T1000 (cell line): ENCODE measurements at regions not wholly inside any gene's neighbourhood (a gene's known extent, or its start where the extent isn't known, plus 50 kb on each side); places are given as distances from the start of the nearest gene placed in this dataset.

ENCODE experiments used
- DNase-seq: peaks from one replicate; lab custom pipeline; 2025; ENCODE audit warnings: mixed read lengths; lab: John Stamatoyannopoulos, UW

- no peak for DNase-seq
These were observed 214.5 kb downstream of the SEC61B start for GRCh38 chr9:99436616-99437015.

- no peak for DNase-seq
These were observed 215.1 kb downstream of the SEC61B start for GRCh38 chr9:99437145-99437544.

- no peak for DNase-seq
These were observed 216.5 kb downstream of the SEC61B start for GRCh38 chr9:99438596-99438995.

- DNase-seq = no peak
These were observed 219.7 kb downstream of the SEC61B start for GRCh38 chr9:99441829-99442228.

- peak; percentile 84 for DNase-seq
These were observed 223.3 kb downstream of the SEC61B start for GRCh38 chr9:99445371-99445891.

- peak; percentile 7 for DNase-seq
These were observed 223.8 kb downstream of the SEC61B start for GRCh38 chr9:99445920-99446319.

GRCh38 chr9:99447951-99448350, 225.9 kb downstream of the SEC61B start:
- no peak for DNase-seq

GRCh38 chr9:99449726-99450125, 227.6 kb downstream of the SEC61B start:
- no peak for DNase-seq

- no peak for DNase-seq
These were observed 229.1 kb downstream of the SEC61B start for GRCh38 chr9:99451112-99451606.

- no peak for DNase-seq
These were observed 235.3 kb downstream of the SEC61B start for GRCh38 chr9:99457406-99457805.

- no peak for DNase-seq
These were observed 235.9 kb downstream of the SEC61B start for GRCh38 chr9:99457981-99458380.

- DNase-seq = no peak
These were observed 237.8 kb downstream of the SEC61B start for GRCh38 chr9:99459919-99460318.

- no peak for DNase-seq
These were observed 241.0 kb downstream of the SEC61B start for GRCh38 chr9:99463131-99463530.

GRCh38 chr9:99464568-99464967, 242.5 kb downstream of the SEC61B start:
- DNase-seq = no peak

- no peak for DNase-seq
These were observed 243.3 kb downstream of the SEC61B start for GRCh38 chr9:99465231-99465907.

- DNase-seq = no peak
These were observed 244.0 kb downstream of the SEC61B start for GRCh38 chr9:99466104-99466503.

- DNase-seq = no peak
These were observed 244.7 kb downstream of the SEC61B start for GRCh38 chr9:99466781-99467180.

- no peak for DNase-seq
These were observed 249.0 kb downstream of the SEC61B start for GRCh38 chr9:99471033-99471432.

- DNase-seq = no peak
These were observed 250.3 kb downstream of the SEC61B start for GRCh38 chr9:99472240-99472915.

- DNase-seq = no peak
These were observed 250.8 kb downstream of the SEC61B start for GRCh38 chr9:99472916-99473245.

- no peak for DNase-seq
These were observed 252.1 kb downstream of the SEC61B start for GRCh38 chr9:99474186-99474585.

- no peak for DNase-seq
These were observed 253.5 kb downstream of the SEC61B start for GRCh38 chr9:99475401-99476065.

GRCh38 chr9:99478469-99479027, 256.5 kb downstream of the SEC61B start:
- no peak for DNase-seq
